Posterior cingulate gyrus (tissue), 11 donors: ENCODE measurements at regions not wholly inside any gene's neighbourhood (a gene's known extent, or its start where the extent isn't known, plus 50 kb on each side); places are given as distances from the start of the nearest gene placed in this dataset.
"Not testable (repeated sequence)": the region's sequence is repeated elsewhere in the genome, so short reads cannot be mapped to it uniquely, and the experiment has no call there.

Experiments
- DNase-seq, 10 donors: peaks; one replicate each; pipeline versions ENCODE4 v3.0.0 to v3.0.0-alpha.2; 2020 to 2021; ENCODE audit warnings: mixed read lengths in 3 of 10
- intact Hi-C: fragments of 100-400 bp; cut with DNase I; formaldehyde crosslinking; loops from one replicate; pipeline ENCODE4 v1.15.1; 2023

- intact Hi-C loops, DNase-seq: not testable (repeated sequence)
These were observed 56.6 kb upstream of the ASNS start for GRCh38 chr7:97928844-97929243.

GRCh38 chr7:97927790-97928748 lies 55.9 kb upstream of the ASNS start:
- intact Hi-C loops: not testable (repeated sequence)
- peak; percentile 23 to 94 (median 62) for DNase-seq
